Astrocyte (in vitro differentiated cells and primary cell): ENCODE measurements at regions not wholly inside any gene's neighbourhood (a gene's known extent, or its start where the extent isn't known, plus 50 kb on each side); places are given as distances from the start of the nearest gene placed in this dataset.

Experiments
- EZH2 ChIP-seq: IDR thresholded peaks from 2 replicates; pipeline ENCODE4 v1.6.1; 2012; ENCODE audit warnings: mild to moderate bottlenecking, low read length, inconsistent platforms; ENCODE audit not compliant: insufficient read depth
- TF ChIP-seq, protein P1 (sequence below): IDR thresholded peaks from 2 replicates; pipeline ENCODE4 v1.5.1; 2011; ENCODE audit warnings: low read depth, mild to moderate bottlenecking, inconsistent platforms, low read length, moderate library complexity; ENCODE audit not compliant: insufficient read depth

- TF ChIP-seq, protein P1, sequence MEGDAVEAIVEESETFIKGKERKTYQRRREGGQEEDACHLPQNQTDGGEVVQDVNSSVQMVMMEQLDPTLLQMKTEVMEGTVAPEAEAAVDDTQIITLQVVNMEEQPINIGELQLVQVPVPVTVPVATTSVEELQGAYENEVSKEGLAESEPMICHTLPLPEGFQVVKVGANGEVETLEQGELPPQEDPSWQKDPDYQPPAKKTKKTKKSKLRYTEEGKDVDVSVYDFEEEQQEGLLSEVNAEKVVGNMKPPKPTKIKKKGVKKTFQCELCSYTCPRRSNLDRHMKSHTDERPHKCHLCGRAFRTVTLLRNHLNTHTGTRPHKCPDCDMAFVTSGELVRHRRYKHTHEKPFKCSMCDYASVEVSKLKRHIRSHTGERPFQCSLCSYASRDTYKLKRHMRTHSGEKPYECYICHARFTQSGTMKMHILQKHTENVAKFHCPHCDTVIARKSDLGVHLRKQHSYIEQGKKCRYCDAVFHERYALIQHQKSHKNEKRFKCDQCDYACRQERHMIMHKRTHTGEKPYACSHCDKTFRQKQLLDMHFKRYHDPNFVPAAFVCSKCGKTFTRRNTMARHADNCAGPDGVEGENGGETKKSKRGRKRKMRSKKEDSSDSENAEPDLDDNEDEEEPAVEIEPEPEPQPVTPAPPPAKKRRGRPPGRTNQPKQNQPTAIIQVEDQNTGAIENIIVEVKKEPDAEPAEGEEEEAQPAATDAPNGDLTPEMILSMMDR, result no peak
- TF ChIP-seq EZH2, result no peak
Observed at GRCh38 chr10:6657196-6657595, 77.1 kb upstream of the PRKCQ start.
